ENCODE measurements at regions not wholly inside any gene's neighbourhood (a gene's known extent, or its start where the extent isn't known, plus 50 kb on each side); places are given as distances from the start of the nearest gene placed in this dataset.
"Not testable (repeated sequence)": the region's sequence is repeated elsewhere in the genome, so short reads cannot be mapped to it uniquely, and the experiment has no call there.

- no peak for DNase-seq (ENCODE audit: low spot score)
These were observed 866.5 kb upstream of the VRK2 start for GRCh38 chr2:57180042-57180567.

GRCh38 chr2:57180678-57181077 is 865.9 kb upstream of the VRK2 start:
- no peak for DNase-seq (ENCODE audit: low spot score)

GRCh38 chr2:57181315-57182038 is 865.1 kb upstream of the VRK2 start:
- no peak for DNase-seq (ENCODE audit: low spot score)

- DNase-seq (ENCODE audit: low spot score) = no peak
These were observed 863.7 kb upstream of the VRK2 start for GRCh38 chr2:57182916-57183315.

- no peak for DNase-seq (ENCODE audit: low spot score)
These were observed 861.0 kb upstream of the VRK2 start for GRCh38 chr2:57185568-57185967.

GRCh38 chr2:57190007-57190406 is 856.6 kb upstream of the VRK2 start:
- DNase-seq (ENCODE audit: low spot score) = no peak

- DNase-seq (ENCODE audit: low spot score) = no peak
These were observed 846.9 kb upstream of the VRK2 start for GRCh38 chr2:57199663-57200062.

- no peak for DNase-seq (ENCODE audit: low spot score)
These were observed 842.2 kb upstream of the VRK2 start for GRCh38 chr2:57204364-57204763.

- DNase-seq (ENCODE audit: low spot score) = no peak
These were observed 841.4 kb upstream of the VRK2 start for GRCh38 chr2:57205241-57205640.

- DNase-seq (ENCODE audit: low spot score) = no peak
These were observed 839.4 kb upstream of the VRK2 start for GRCh38 chr2:57207191-57207590.

GRCh38 chr2:57209799-57210198 is 836.8 kb upstream of the VRK2 start:
- DNase-seq (ENCODE audit: low spot score) = no peak

GRCh38 chr2:57210855-57211254 is 835.8 kb upstream of the VRK2 start:
- DNase-seq (ENCODE audit: low spot score) = no peak

- no peak for DNase-seq (ENCODE audit: low spot score)
These were observed 829.6 kb upstream of the VRK2 start for GRCh38 chr2:57217013-57217412.

- no peak for DNase-seq (ENCODE audit: low spot score)
These were observed 828.4 kb upstream of the VRK2 start for GRCh38 chr2:57218206-57218605.

- not testable (repeated sequence) for DNase-seq (ENCODE audit: low spot score)
These were observed 816.9 kb upstream of the VRK2 start for GRCh38 chr2:57229706-57230105.

- DNase-seq (ENCODE audit: low spot score) = not testable (repeated sequence)
These were observed 814.3 kb upstream of the VRK2 start for GRCh38 chr2:57232341-57232740.

GRCh38 chr2:57251495-57251894 is 795.1 kb upstream of the VRK2 start:
- not testable (repeated sequence) for DNase-seq (ENCODE audit: low spot score)

- not testable (repeated sequence) for DNase-seq (ENCODE audit: low spot score)
These were observed 770.2 kb upstream of the VRK2 start for GRCh38 chr2:57276408-57276807.

- DNase-seq (ENCODE audit: low spot score) = no peak
These were observed 768.2 kb upstream of the VRK2 start for GRCh38 chr2:57278451-57278850.

- DNase-seq (ENCODE audit: low spot score) = no peak
These were observed 755.4 kb upstream of the VRK2 start for GRCh38 chr2:57291209-57291608.

GRCh38 chr2:57296795-57297517 is 749.6 kb upstream of the VRK2 start:
- no peak for DNase-seq (ENCODE audit: low spot score)

GRCh38 chr2:57313678-57314077 is 732.9 kb upstream of the VRK2 start:
- no peak for DNase-seq (ENCODE audit: low spot score)

GRCh38 chr2:57314682-57315081 is 731.9 kb upstream of the VRK2 start:
- DNase-seq (ENCODE audit: low spot score) = no peak

Measured in hematopoietic multipotent progenitor cell treated with erythropoietin and hydrocortisone succinate and interleukin-3 and kit ligand, for 15 days (in vitro differentiated cells).